GM12872 (cell line): ENCODE measurements at regions not wholly inside any gene's neighbourhood (a gene's known extent, or its start where the extent isn't known, plus 50 kb on each side); places are given as distances from the start of the nearest gene placed in this dataset.

ENCODE experiments used
- TF ChIP-seq, protein P1 (sequence below): IDR thresholded peaks from 3 replicates; pipeline ENCODE4 v1.5.1; 2011; ENCODE audit warnings: low read depth, mild to moderate bottlenecking, low read length, moderate library complexity; ENCODE audit not compliant: insufficient read depth

GRCh38 chr5:143755966-143756365 is 56.0 kb upstream of the HMHB1 start:
- TF ChIP-seq, protein P1, sequence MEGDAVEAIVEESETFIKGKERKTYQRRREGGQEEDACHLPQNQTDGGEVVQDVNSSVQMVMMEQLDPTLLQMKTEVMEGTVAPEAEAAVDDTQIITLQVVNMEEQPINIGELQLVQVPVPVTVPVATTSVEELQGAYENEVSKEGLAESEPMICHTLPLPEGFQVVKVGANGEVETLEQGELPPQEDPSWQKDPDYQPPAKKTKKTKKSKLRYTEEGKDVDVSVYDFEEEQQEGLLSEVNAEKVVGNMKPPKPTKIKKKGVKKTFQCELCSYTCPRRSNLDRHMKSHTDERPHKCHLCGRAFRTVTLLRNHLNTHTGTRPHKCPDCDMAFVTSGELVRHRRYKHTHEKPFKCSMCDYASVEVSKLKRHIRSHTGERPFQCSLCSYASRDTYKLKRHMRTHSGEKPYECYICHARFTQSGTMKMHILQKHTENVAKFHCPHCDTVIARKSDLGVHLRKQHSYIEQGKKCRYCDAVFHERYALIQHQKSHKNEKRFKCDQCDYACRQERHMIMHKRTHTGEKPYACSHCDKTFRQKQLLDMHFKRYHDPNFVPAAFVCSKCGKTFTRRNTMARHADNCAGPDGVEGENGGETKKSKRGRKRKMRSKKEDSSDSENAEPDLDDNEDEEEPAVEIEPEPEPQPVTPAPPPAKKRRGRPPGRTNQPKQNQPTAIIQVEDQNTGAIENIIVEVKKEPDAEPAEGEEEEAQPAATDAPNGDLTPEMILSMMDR = no peak

DNA sequence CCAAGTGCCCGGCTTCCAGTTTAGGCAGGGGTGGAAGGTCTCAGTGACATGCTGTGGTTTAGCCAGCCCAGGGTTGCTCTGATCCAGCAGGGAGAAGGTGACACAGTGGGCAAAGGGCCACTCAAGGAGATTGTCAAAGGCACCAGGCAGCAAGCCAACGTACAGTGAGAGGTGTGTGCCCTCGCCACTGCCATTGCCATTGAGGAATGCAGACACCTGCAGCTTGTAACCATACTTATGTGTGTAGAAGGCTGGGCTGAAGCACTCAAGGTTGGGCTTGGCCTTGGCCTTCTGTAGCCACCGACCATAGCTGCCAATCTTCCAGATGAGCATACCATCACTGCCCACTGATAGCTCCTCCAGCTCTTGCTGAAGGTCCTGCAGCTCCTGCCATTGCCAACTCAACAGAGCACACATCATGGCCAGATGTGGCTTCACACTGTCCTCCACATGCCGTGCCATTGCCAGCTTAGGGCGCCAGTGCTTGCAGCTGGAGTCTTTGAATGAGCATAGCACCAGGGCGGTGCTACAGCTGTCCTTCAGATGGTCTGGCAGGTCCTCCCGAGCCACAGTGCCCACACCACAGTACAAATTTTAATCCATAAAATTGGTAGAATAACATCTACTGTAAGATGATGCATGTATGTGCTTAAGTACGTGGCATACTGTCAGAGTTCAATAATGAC is 59.7 kb upstream of the HMHB1 start:
- TF ChIP-seq, protein P1 = no peak

- TF ChIP-seq, protein P1 = no peak
Observed at GRCh38 chr5:143751342-143751741, 60.6 kb upstream of the HMHB1 start.

DNA sequence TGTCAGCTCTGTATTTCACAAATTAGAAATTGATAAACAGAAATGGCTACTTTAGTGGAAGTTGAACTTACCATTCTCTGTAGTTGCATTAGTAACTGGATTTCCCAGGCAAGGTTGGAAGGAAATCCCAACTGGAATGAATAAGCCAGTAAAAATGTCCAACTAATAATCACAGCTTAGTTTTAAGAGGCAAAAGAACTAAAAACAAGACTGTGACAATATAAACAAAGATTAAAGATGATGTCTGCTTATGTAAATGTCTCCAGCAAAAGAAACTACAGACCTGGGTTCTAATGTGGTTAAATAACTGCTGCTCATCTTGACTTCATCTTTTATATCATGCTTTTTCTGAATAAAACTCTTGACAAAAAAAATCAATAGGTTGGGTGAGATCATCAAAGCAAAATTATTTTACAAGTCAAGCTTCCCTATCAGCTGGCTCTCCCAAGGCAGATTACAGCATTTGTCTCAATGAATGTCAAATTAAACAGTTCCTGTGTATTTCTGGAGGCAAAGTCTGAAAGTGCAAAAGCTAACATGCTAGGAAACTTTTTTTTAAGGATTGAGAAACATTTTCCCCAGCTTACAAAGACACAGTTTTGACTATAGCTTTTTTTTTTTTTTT is 62.3 kb upstream of the HMHB1 start:
- TF ChIP-seq, protein P1 = no peak

- TF ChIP-seq, protein P1 = no peak
Observed at GRCh38 chr5:143748516-143748915, 63.4 kb upstream of the HMHB1 start.

GRCh38 chr5:143742951-143743350 is 69.0 kb upstream of the HMHB1 start:
- TF ChIP-seq, protein P1 = no peak

GRCh38 chr5:143741421-143741820 is 70.5 kb upstream of the HMHB1 start:
- TF ChIP-seq, protein P1 = no peak
